ENCODE measurements at regions not wholly inside any gene's neighbourhood (a gene's known extent, or its start where the extent isn't known, plus 50 kb on each side); places are given as distances from the start of the nearest gene placed in this dataset.

- TF ChIP-seq TCF7L2 (IDR thresholded peaks at IDR 0.05; ENCODE audit: borderline replicate concordance, extremely low read depth, insufficient read depth, insufficient read length) (no peak), SP1 (IDR thresholded peaks at IDR 0.05; ENCODE audit: low read depth) (no peak), RAD21 (IDR thresholded peaks at IDR 0.05; ENCODE audit: low read depth) (no peak), YY1 (IDR thresholded peaks at IDR 0.05; ENCODE audit: extremely low read depth, insufficient replicate concordance, low read depth, low read length) (no peak)
These were observed 867.3 kb upstream of the NUDT12 start (continued) for GRCh38 chr5:104429911-104430310.

GRCh38 chr5:104421431-104421830, 858.8 kb upstream of the NUDT12 start:
- DNase-seq (ENCODE audit: low read depth, low spot score): no peak
- no peak overlapping the region for H3K4me3 ChIP-seq (replicated peaks in 1 of 2; ENCODE audit: low read depth in 1 of 2, low read length in 2 of 2)
- no TSS peak for BruUV-seq (replicated peaks)
- H3K36me3 ChIP-seq (ENCODE audit: control insufficient read depth in 1 of 2, insufficient read depth in 2 of 2, low read length in 2 of 2): no peaks in the 10 kb centered on the region
- H3K79me2 ChIP-seq (ENCODE audit: insufficient read depth, low read length): no peaks in the 10 kb centered on the region
- ATAC-seq: no peak
- H3K9me3 ChIP-seq (ENCODE audit: control insufficient read depth in 1 of 2, insufficient read depth in 1 of 2, low read depth in 1 of 2, low read length in 2 of 2): no peaks in the 10 kb centered on the region
- no peaks in the 10 kb centered on the region for H3K27me3 ChIP-seq (ENCODE audit: insufficient read depth, low read length)
- H3K4me2 ChIP-seq (ENCODE audit: low read length): no peak overlapping the region
- H3K9me2 ChIP-seq (ENCODE audit: insufficient read depth): no peaks in the 10 kb centered on the region
- no peak overlapping the region for H3K27ac ChIP-seq (ENCODE audit: low read depth, low read length)
- intact Hi-C loops (cut with micrococcal nuclease): no loop called here
- CTCF ChIA-PET: interaction anchor here (1.5 kb wide), 1 partner anchor 9 kb away, joined by 4 read pairs; no protein-coding TSS in a partner anchor
- no peaks in the 10 kb centered on the region for H4K20me1 ChIP-seq (ENCODE audit: insufficient read depth)
- TF ChIP-seq, protein P1, sequence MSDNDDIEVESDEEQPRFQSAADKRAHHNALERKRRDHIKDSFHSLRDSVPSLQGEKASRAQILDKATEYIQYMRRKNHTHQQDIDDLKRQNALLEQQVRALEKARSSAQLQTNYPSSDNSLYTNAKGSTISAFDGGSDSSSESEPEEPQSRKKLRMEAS (IDR thresholded peaks at IDR 0.05): no peak
- no peak for TF ChIP-seq ZNF274 (IDR thresholded peaks at IDR 0.05; ENCODE audit: low read depth, low read length)
- TF ChIP-seq SIN3A (IDR thresholded peaks at IDR 0.05; ENCODE audit: low read depth): no peak
- TF ChIP-seq, protein P2, sequence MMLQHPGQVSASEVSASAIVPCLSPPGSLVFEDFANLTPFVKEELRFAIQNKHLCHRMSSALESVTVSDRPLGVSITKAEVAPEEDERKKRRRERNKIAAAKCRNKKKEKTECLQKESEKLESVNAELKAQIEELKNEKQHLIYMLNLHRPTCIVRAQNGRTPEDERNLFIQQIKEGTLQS (IDR thresholded peaks at IDR 0.05): no peak
- TF ChIP-seq TCF7L2 (IDR thresholded peaks at IDR 0.05; ENCODE audit: borderline replicate concordance, extremely low read depth, insufficient read depth, insufficient read length): no peak
- TF ChIP-seq POLR2A (IDR thresholded peaks at IDR 0.05; ENCODE audit: borderline replicate concordance, extremely low read depth, insufficient read depth, insufficient read length): no peak
- TF ChIP-seq CBX3 (IDR thresholded peaks at IDR 0.05; ENCODE audit: low read depth): no peak
- no peak for TF ChIP-seq YY1 (IDR thresholded peaks at IDR 0.05; ENCODE audit: extremely low read depth, insufficient replicate concordance, low read depth, low read length)
- TF ChIP-seq, protein P3, sequence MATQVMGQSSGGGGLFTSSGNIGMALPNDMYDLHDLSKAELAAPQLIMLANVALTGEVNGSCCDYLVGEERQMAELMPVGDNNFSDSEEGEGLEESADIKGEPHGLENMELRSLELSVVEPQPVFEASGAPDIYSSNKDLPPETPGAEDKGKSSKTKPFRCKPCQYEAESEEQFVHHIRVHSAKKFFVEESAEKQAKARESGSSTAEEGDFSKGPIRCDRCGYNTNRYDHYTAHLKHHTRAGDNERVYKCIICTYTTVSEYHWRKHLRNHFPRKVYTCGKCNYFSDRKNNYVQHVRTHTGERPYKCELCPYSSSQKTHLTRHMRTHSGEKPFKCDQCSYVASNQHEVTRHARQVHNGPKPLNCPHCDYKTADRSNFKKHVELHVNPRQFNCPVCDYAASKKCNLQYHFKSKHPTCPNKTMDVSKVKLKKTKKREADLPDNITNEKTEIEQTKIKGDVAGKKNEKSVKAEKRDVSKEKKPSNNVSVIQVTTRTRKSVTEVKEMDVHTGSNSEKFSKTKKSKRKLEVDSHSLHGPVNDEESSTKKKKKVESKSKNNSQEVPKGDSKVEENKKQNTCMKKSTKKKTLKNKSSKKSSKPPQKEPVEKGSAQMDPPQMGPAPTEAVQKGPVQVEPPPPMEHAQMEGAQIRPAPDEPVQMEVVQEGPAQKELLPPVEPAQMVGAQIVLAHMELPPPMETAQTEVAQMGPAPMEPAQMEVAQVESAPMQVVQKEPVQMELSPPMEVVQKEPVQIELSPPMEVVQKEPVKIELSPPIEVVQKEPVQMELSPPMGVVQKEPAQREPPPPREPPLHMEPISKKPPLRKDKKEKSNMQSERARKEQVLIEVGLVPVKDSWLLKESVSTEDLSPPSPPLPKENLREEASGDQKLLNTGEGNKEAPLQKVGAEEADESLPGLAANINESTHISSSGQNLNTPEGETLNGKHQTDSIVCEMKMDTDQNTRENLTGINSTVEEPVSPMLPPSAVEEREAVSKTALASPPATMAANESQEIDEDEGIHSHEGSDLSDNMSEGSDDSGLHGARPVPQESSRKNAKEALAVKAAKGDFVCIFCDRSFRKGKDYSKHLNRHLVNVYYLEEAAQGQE (IDR thresholded peaks at IDR 0.05; ENCODE audit: low read depth): no peak
- TF ChIP-seq SRF (IDR thresholded peaks at IDR 0.05; ENCODE audit: low read depth): no peak
- TF ChIP-seq ELF1 (IDR thresholded peaks at IDR 0.05; ENCODE audit: borderline replicate concordance, low read depth): no peak
- no peak for TF ChIP-seq EGR1 (IDR thresholded peaks at IDR 0.05; ENCODE audit: low read depth)
- no peak for TF ChIP-seq CEBPB (IDR thresholded peaks at IDR 0.05; ENCODE audit: low read depth)
- TF ChIP-seq RAD21 (IDR thresholded peaks at IDR 0.05; ENCODE audit: low read depth): no peak
- H2AFZ ChIP-seq (ENCODE audit: low read depth, low read length, poor library complexity, severe bottlenecking): no peak overlapping the region
- H3K4me1 ChIP-seq (ENCODE audit: control insufficient read depth in 1 of 2, insufficient read depth in 2 of 2, low read length in 2 of 2): no peaks in the 10 kb centered on the region
- POLR2A ChIA-PET: no interaction called here
- RAD21 ChIA-PET (ENCODE audit: low non-redundant PET in 1 of 2, low total read pairs in 2 of 2, uncharacterized antibody in 2 of 2, unreplicated experiment in 2 of 2): no interaction called here
- no peak overlapping the region for H3K9ac ChIP-seq (ENCODE audit: low read length)

Measured in HCT116 (cell line).